ENCODE measurements at regions not wholly inside any gene's neighbourhood (a gene's known extent, or its start where the extent isn't known, plus 50 kb on each side); places are given as distances from the start of the nearest gene placed in this dataset.

DNA sequence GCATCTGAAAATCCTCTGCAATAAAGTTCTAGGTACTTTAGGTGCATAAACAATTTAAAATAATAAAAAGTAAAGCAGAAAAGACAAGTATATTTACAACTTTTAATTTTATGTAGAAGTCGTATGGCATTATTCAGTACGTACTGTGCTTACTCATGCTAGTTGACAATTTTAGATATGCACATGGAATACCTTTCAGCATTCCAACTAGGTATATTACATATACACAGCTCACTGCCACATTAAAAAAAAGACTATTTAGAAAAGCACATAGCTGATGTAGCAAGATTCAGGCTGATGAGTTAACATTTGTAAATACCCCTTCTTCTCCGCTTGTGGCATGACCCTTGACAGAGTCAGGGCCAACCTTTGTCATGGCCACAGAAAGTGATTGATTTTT, 171.2 kb downstream of the FBXO15 start:
- TF ChIP-seq, protein P1, sequence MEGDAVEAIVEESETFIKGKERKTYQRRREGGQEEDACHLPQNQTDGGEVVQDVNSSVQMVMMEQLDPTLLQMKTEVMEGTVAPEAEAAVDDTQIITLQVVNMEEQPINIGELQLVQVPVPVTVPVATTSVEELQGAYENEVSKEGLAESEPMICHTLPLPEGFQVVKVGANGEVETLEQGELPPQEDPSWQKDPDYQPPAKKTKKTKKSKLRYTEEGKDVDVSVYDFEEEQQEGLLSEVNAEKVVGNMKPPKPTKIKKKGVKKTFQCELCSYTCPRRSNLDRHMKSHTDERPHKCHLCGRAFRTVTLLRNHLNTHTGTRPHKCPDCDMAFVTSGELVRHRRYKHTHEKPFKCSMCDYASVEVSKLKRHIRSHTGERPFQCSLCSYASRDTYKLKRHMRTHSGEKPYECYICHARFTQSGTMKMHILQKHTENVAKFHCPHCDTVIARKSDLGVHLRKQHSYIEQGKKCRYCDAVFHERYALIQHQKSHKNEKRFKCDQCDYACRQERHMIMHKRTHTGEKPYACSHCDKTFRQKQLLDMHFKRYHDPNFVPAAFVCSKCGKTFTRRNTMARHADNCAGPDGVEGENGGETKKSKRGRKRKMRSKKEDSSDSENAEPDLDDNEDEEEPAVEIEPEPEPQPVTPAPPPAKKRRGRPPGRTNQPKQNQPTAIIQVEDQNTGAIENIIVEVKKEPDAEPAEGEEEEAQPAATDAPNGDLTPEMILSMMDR (conservative IDR thresholded peaks at IDR 0.05; ENCODE audit: low read length): no peak
- TF ChIP-seq EZH2phosphoT487 (IDR thresholded peaks at IDR 0.05; ENCODE audit: borderline replicate concordance): no peak

All from Loucy (cell line).